NCI-H345 treated with DMSO at 0.1 percent for 48 hours (cell line): ENCODE measurements at regions not wholly inside any gene's neighbourhood (a gene's known extent, or its start where the extent isn't known, plus 50 kb on each side); places are given as distances from the start of the nearest gene placed in this dataset.
"Not testable (repeated sequence)": the region's sequence is repeated elsewhere in the genome, so short reads cannot be mapped to it uniquely, and the experiment has no call there.

Source experiments
- DNase-seq: peaks from one replicate; lab custom pipeline; 2025; ENCODE audit not compliant: unreplicated experiment; lab: John Stamatoyannopoulos, UW

DNA sequence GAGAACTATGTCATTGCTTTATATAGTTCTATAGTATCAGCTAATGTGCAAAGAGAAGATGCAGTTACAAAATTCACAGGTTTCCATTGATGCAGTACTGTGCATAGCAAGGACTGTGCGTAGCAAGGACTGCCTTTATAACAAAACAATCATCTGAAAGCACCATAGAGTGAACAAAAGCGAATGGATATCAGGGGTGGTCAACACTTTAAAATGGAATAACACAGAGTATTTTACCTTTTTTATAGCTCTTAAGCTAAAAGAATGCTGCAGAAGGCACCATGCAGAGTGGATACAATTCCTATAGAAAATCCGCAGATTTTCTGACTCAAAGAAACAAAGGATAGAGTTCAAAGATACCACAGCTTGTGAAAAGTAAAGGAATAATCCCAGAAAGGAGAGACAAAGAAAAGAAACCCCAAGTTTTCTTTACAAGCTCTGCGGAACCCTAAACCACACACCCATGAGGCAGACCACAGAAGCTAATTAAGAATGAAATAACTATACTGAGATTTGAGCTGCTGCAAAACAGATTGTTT is 229.9 kb upstream of the DTNA start:
- DNase-seq = no peak

GRCh38 chr18:34482204-34482603 is 227.9 kb upstream of the DTNA start:
- no peak for DNase-seq

GRCh38 chr18:34483198-34483597 is 226.9 kb upstream of the DTNA start:
- no peak for DNase-seq

GRCh38 chr18:34491719-34492118 is 218.4 kb upstream of the DTNA start:
- no peak for DNase-seq

- DNase-seq = peak; percentile 36
These were observed 217.4 kb upstream of the DTNA start for GRCh38 chr18:34492652-34493051.

- DNase-seq = peak; percentile 36
These were observed 217.0 kb upstream of the DTNA start for GRCh38 chr18:34493099-34493544.

GRCh38 chr18:34493566-34494358 is 216.3 kb upstream of the DTNA start:
- DNase-seq = no peak

GRCh38 chr18:34494359-34494696 is 215.8 kb upstream of the DTNA start:
- peak; percentile 38 for DNase-seq

- no peak for DNase-seq
These were observed 214.6 kb upstream of the DTNA start for GRCh38 chr18:34495506-34495905.

DNA sequence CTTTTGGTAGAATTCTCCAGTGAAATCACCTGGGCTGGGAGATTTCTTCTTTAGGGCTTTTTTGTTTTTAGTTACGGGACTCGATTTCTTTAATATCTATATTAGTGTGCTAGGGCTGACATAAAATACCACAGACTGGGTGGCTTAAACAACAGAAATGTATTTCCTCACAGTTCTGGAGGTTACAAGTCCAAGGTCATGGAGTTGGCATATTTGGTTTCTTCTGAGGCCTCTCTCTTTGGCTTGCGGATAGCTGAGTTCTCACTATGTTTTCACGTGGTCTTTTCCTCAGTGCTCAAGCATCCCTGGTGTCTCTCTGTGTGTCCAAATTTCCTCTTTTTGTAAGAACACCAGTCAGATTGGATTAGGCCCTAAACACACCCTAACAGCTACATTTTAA is 208.5 kb upstream of the DTNA start:
- no peak for DNase-seq

- no peak for DNase-seq
These were observed 203.9 kb upstream of the DTNA start for GRCh38 chr18:34506198-34506597.

GRCh38 chr18:34509163-34509562 is 200.9 kb upstream of the DTNA start:
- no peak for DNase-seq

- no peak for DNase-seq
These were observed 200.1 kb upstream of the DTNA start for GRCh38 chr18:34509879-34510586.

- DNase-seq = no peak
These were observed 199.2 kb upstream of the DTNA start for GRCh38 chr18:34510926-34511325.

DNA sequence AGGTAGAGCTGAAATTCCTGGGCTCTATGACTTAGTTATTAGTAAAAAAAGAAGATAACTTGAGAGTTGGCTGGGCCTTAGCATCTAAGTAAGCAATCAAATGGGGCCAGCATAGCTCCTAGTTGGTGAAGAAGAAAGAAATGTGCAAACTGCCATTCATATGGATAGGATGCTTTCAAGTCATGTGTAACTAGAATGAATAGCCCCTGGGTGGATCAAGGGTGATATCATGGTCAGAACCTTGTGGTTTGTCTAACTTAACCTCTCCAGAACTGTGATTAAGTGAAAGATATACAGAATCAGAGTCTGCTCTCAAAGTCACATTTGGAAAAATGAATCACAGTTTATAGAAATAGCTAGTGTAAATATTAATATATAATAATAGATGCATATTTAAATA is 198.7 kb upstream of the DTNA start:
- no peak for DNase-seq

GRCh38 chr18:34511879-34512278 is 198.2 kb upstream of the DTNA start:
- DNase-seq = no peak

GRCh38 chr18:34514238-34514637 is 195.9 kb upstream of the DTNA start:
- DNase-seq = no peak

DNA sequence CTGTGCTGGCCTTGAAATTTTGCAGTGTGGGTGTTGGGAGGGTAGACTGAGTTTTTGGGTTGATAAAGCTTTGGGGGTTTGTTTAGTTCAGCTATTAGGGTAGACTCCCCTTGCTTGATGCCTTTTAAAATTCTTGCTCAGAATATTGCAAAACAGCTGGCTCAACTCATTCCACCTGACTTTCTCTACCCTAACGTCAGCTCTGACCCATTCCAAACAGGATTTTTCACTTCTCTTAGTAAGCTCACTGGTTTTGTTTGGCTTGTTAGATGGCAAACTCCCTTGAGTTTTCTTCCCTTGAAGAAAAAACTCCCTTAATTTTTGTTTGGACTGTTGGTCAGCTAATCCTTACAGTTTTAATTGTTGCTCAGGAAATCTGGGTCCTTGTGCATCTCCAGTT is 195.1 kb upstream of the DTNA start:
- no peak for DNase-seq

DNA sequence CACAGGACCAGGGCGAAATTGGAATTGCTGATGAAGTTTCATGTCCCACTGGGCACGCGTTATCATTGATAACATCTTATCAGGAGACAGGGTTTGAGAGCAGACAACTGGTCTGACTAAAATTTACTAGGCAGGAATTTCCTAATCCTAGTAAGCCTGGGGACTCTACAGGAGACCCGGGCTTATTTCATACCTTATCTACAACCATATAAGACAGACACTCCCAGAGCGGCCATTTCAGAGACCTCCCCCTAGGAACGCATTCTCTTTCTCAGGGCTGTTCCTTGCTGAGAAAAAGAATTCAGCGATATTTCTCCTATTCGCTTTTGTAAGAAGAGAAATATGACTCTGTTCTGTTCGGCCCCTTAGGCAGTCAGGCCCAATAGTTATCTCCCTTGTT is 193.7 kb upstream of the DTNA start:
- not testable (repeated sequence) for DNase-seq

DNA sequence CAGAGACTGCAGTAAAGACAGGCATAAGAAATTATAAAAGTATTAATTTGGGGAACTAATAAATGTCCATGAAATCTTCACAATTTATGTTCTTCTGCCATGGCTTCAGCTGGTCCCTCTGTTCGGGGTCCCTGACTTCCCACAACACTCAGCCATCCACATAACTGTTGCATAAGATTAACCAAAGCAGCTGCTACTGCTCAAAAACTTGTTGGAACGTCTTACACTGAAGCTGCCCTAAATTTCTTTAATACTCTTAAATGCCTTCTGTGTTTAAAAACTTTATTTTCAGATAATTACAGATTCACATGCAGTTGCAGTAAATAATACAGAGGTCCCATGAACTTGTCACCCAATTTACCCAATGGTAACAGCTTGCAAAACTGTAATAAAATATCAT is 193.1 kb upstream of the DTNA start:
- not testable (repeated sequence) for DNase-seq

- DNase-seq = no peak
These were observed 189.1 kb upstream of the DTNA start for GRCh38 chr18:34521040-34521439.

GRCh38 chr18:34522603-34523002 is 187.5 kb upstream of the DTNA start:
- DNase-seq = no peak
